Skeletal muscle satellite cell (primary cell): ENCODE measurements at regions not wholly inside any gene's neighbourhood (a gene's known extent, or its start where the extent isn't known, plus 50 kb on each side); places are given as distances from the start of the nearest gene placed in this dataset.
"Not testable (repeated sequence)": the region's sequence is repeated elsewhere in the genome, so short reads cannot be mapped to it uniquely, and the experiment has no call there.

Experiments
- H3K27me3 ChIP-seq: 2 replicates; pipeline ENCODE4 v1.7.0; 2013; ENCODE audit warnings: low read length; ENCODE audit not compliant: control insufficient read depth, insufficient read depth
- H3K36me3 ChIP-seq: 2 replicates; pipeline ENCODE4 v1.7.0; 2013; ENCODE audit warnings: mild to moderate bottlenecking, control low read depth, low read length; ENCODE audit not compliant: insufficient read depth
- H3K4me1 ChIP-seq: 2 replicates; pipeline ENCODE4 v1.7.0; 2013; ENCODE audit warnings: low read length; ENCODE audit not compliant: control insufficient read depth, insufficient read depth
- H3K4me2 ChIP-seq: 2 replicates; pipeline ENCODE4 v1.7.0; 2013; ENCODE audit warnings: mild to moderate bottlenecking, low read length
- H3K4me3 ChIP-seq: 2 replicates; pipeline ENCODE4 v1.7.0; 2013; ENCODE audit warnings: low read length
- H3K9ac ChIP-seq: 2 replicates; pipeline ENCODE4 v1.7.0; 2013; ENCODE audit warnings: mild to moderate bottlenecking, low read depth, low read length, moderate library complexity
- H3K9me3 ChIP-seq: replicated peaks from 2 replicates; pipeline ENCODE4 v1.7.0; 2013; ENCODE audit warnings: mild to moderate bottlenecking, control low read depth, low read length

DNA sequence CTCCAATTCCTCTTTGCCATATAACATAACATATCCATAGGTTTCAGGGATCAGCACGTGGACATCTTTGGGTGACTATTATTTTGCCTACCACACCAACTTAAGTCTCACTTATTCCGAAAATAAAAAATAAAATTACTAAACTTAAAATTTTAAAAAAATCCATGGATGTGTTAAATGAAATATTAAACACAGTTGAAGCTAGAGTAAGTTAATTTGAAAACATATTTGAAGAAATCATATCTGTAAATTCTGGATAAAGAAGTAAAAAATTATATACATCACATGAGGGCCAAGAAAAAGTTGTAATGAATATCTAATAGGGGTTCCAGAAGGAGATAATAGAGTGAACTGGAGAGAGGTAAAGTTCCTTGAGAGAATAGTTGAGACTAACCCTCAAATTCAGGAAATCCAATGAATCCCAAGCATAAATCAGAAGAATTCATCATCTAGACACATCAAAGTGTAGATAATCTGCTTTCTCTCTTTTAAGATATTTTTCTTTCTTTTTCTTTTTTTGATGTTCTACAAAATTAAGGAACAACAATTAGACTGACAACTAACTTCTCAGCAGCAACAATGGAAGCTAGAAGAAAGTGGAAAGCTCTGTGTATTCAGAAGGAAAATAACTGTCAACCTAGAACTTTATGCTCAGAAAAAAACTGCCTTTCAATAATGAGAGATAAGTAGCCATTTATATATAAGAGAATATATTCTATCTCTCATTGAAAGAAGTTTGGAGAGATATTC, 147.4 kb downstream of the ABHD5 start:
- H3K36me3 ChIP-seq: no peaks in the 10 kb centered on the region

DNA sequence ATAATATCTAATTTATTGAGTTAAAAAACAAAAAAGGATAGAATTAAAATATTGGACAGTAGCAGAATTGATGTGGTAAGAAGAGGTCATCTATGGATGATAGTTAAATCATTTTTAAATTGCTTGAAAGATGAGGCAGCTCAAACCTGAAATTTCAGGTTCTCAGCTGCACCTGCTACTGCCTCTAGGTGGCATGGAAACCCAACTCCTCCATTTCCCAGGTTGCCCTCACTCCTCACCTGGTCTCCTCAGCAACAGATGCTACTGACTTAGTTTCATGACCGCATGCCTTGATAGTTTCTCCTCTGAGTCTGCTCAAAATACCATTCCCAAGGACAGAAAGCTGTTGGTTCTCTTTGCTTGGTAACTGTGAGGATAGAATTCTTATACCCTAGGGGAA, 148.1 kb downstream of the ABHD5 start:
- Histone ChIP-seq H3K4me2 (no peak overlapping the region), H3K27me3 (peaks cover 15% of the 10 kb centered on the region), H3K4me1 (no peaks in the 10 kb centered on the region), H3K9ac (no peak overlapping the region), H3K4me3 (no peak overlapping the region), H3K36me3 (no peaks in the 10 kb centered on the region), H3K9me3 (no peaks in the 10 kb centered on the region)

More for the DNA sequence above, 147.4 kb downstream of the ABHD5 start:
- Histone ChIP-seq H3K9me3 (no peaks in the 10 kb centered on the region), H3K4me2 (no peak overlapping the region), H3K9ac (no peak overlapping the region), H3K4me1 (no peaks in the 10 kb centered on the region), H3K4me3 (no peak overlapping the region), H3K27me3 (peaks cover 17% of the 10 kb centered on the region)

DNA sequence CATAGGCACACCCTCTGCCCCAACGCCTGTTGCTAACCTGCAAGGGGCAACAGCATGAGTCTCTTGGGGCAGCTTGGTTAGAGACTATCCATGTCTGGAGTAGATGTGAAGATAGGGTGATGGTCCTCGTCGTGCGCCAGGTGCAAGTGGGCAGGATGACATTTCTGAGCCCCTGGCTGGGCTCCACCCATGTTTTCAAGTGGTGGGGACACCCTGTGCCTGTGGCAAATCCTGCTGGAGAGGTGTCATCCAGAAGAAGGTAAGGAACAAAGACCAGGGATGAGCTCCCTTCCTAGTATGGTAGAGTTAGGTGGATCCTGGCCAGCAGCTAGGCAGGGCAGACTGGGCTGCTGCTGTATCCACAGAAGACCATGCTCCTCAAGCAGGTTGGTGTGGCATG, 152.6 kb downstream of the ABHD5 start:
- H3K36me3 ChIP-seq: no peaks in the 10 kb centered on the region
- H3K27me3 ChIP-seq: peaks cover 15% of the 10 kb centered on the region
- no peaks in the 10 kb centered on the region for H3K9me3 ChIP-seq
- no peak overlapping the region for H3K9ac ChIP-seq
- no peaks in the 10 kb centered on the region for H3K4me1 ChIP-seq
- H3K4me3 ChIP-seq: no peak overlapping the region
- H3K4me2 ChIP-seq: no peak overlapping the region

DNA sequence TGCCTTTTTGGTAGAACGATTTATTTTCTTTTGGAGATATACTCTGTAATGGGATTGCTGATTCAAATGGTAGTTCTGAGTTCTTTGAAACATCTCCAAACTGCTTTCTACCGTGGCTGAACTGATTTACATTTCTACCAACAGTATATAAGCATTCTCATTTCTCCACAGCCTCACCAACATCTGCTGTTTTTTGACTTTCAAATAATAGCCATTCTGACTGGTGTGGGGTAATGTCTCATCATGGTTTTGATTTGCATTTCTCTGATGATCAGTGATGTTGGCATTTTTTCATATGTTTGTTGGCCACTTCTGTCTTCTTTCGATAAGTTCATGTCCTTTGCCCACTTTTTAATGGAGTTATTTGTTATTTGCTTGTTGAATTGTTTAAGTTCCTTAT, 154.0 kb downstream of the ABHD5 start:
- Histone ChIP-seq H3K9me3 (no peaks in the 10 kb centered on the region), H3K27me3 (peaks cover 15% of the 10 kb centered on the region), H3K9ac (no peak overlapping the region), H3K4me2 (no peak overlapping the region), H3K36me3 (no peaks in the 10 kb centered on the region), H3K4me1 (no peaks in the 10 kb centered on the region), H3K4me3 (no peak overlapping the region)

DNA sequence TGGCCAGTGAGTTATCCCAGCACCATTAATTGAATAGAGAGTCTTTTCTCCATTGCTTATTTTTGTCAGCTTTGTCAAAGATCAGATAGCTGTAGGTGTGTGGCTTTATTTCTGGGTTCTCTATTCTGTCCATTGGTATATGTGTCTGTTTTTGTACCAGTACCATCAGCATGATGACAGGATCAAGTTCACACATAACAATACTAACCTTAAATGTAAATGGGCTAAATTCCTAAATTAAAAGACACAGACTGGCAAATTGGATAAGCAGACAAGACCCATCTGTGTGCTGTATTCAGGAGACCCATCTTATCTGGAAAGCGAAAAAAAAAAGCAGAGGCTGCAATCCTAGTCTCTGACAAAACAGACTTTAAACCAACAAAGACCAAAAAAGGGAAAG, 154.8 kb downstream of the ABHD5 start:
- H3K9ac ChIP-seq, H3K4me3 ChIP-seq, H3K4me1 ChIP-seq, H3K9me3 ChIP-seq, H3K4me2 ChIP-seq, H3K36me3 ChIP-seq: not testable (repeated sequence)
- peaks cover 11% of the 10 kb centered on the region for H3K27me3 ChIP-seq

DNA sequence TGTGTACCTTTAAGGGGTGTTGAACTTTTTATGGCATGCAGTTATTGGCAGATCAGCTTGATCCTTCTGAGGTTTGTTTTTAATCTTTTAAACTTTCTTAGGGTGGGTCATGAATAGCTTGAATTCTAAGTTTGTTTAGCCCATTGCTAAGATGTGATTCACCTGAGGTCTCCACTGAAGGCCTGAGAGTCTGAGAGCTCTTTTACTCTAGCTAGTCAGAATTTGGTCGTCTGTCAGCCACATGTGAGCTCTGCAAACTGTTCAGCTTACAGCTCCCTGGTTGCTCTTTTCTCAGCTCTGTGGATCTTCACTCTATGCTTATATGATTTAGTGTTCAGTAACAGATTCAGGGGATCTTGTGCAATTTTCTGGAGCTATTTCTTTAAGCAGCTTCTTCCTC, 161.3 kb downstream of the ABHD5 start:
- Histone ChIP-seq H3K27me3 (no peaks in the 10 kb centered on the region), H3K9me3 (no peaks in the 10 kb centered on the region), H3K36me3 (no peaks in the 10 kb centered on the region), H3K4me1 (peaks cover 26% of the 10 kb centered on the region), H3K9ac (no peak overlapping the region), H3K4me3 (no peak overlapping the region), H3K4me2 (no peak overlapping the region)

DNA sequence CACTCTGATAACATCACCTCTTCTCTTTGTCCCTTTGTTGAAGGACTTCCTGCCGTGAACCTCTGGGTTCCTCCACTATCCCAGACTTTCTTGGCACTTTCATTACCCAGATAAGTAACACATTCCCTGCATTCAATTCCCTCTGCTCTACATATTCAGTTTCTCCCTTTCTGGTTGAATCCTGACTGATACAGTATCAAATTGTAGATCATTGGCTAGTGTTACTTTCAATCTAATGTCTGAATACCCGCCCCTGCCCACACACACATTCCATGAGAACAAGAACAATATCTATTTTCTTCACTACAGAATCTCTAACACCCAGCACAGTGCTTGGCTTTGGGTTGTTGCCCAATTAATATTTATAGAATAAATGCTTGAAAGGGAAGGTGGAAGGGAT, 163.5 kb downstream of the ABHD5 start:
- no peaks in the 10 kb centered on the region for H3K36me3 ChIP-seq
- H3K9ac ChIP-seq: no peak overlapping the region
- no peak overlapping the region for H3K4me2 ChIP-seq
- H3K4me3 ChIP-seq: no peak overlapping the region
- peaks cover 35% of the 10 kb centered on the region for H3K4me1 ChIP-seq
- H3K27me3 ChIP-seq: no peaks in the 10 kb centered on the region
- no peaks in the 10 kb centered on the region for H3K9me3 ChIP-seq

DNA sequence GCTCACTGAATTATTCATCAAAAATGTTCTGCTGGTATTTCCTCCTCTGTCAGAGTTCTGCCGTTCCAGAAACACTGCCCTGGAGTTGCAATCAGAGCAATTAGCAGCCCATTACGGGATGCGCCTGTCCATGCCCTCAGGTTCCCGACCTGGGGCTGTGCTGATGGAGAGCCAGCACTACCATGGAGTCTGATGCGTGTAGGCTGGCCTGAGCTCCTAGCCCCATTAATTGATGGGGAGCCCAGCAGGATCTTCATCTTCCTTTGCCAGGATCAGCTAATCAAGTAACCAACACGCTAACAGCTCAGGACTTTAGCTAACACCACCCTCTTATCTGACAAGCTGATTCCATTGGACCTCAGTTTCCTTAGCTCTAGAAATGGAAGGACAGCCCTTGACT, 164.2 kb downstream of the ABHD5 start:
- H3K4me3 ChIP-seq: no peak overlapping the region
- H3K9ac ChIP-seq: no peak overlapping the region
- peaks cover 35% of the 10 kb centered on the region for H3K4me1 ChIP-seq
- H3K36me3 ChIP-seq: no peaks in the 10 kb centered on the region
- H3K4me2 ChIP-seq: no peak overlapping the region
- H3K9me3 ChIP-seq: no peaks in the 10 kb centered on the region
- H3K27me3 ChIP-seq: no peaks in the 10 kb centered on the region

DNA sequence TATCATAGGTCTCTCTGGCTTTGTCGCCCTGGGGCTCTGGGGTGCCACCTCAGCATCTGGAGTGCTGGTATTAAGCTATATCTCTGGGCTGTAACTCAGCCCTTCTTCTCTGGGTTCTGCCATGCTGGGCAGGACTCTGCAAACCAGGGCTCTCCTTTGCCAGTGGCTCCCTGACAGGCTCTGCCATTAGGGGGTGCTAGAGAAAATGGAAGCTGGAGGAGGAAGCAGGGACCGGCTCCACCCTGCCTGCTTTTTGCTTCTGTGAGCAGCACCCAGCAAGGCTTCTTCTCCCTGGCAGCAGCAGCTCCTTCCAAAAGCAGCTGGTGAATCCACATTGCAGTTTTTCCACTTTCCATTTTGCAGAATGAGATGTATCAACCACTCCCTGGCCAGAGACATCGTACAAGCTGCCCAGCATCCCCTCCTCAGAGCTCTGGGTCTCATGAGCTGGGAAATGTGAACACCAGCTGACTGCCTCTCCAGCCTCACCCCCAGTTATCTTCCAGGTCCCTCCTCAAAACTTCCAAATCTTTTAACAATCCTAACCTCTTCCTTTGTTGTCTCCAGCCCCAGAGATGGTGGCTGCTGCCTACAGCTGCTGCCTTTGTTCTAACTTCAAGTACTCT, 165.0 kb downstream of the ABHD5 start:
- peaks cover 35% of the 10 kb centered on the region for H3K4me1 ChIP-seq
- H3K36me3 ChIP-seq: no peaks in the 10 kb centered on the region
- H3K4me2 ChIP-seq: no peak overlapping the region
- H3K9ac ChIP-seq: no peak overlapping the region
- no peaks in the 10 kb centered on the region for H3K27me3 ChIP-seq
- no peaks in the 10 kb centered on the region for H3K9me3 ChIP-seq
- no peak overlapping the region for H3K4me3 ChIP-seq

DNA sequence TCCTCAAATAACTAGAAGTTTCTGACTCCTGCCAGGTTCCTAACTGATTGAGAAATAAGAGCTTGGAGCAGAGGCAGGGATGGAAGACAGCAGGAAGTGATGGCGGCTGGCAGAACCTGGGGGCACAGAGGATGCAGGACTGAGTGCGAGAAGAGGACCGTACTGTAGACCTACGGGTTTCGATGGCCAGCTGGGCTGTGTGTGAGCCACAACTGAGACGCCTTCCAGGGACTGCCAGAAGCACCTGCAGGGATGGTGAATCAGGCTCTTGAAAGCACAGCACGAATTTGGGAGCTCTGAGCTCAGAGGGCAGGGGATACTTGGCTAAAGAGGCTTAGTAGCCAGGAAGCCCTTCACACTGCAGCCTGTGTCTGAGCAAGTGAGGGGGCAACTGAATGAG, 165.6 kb downstream of the ABHD5 start:
- Histone ChIP-seq H3K4me2 (no peak overlapping the region), H3K4me1 (peaks cover 35% of the 10 kb centered on the region), H3K9me3 (no peaks in the 10 kb centered on the region), H3K9ac (no peak overlapping the region), H3K4me3 (no peak overlapping the region), H3K27me3 (no peaks in the 10 kb centered on the region), H3K36me3 (no peaks in the 10 kb centered on the region)

DNA sequence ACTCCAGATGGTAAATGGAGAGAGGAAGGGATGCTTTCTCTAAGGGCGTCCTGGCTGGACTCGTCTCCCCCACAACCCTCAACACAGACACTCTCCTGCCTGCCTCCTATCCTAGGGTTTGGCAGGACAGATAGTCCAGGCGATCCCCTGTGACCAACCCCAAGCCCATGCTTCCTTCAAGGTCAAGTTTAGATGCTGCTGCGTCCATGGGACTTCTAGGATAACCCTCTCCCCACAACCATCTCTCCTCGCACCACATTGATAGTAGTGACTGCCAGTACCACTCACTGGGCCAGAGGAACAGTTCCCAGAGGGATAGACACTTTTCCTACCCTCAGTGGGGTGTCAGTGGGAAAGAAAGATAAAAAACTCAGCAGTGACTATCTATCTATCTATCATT, 166.0 kb downstream of the ABHD5 start:
- Histone ChIP-seq H3K36me3 (no peaks in the 10 kb centered on the region), H3K9ac (no peak overlapping the region), H3K4me2 (no peak overlapping the region), H3K4me3 (no peak overlapping the region), H3K27me3 (no peaks in the 10 kb centered on the region), H3K4me1 (peaks cover 31% of the 10 kb centered on the region), H3K9me3 (no peaks in the 10 kb centered on the region)
